ENCODE measurements at regions not wholly inside any gene's neighbourhood (a gene's known extent, or its start where the extent isn't known, plus 50 kb on each side); places are given as distances from the start of the nearest gene placed in this dataset.

DNA sequence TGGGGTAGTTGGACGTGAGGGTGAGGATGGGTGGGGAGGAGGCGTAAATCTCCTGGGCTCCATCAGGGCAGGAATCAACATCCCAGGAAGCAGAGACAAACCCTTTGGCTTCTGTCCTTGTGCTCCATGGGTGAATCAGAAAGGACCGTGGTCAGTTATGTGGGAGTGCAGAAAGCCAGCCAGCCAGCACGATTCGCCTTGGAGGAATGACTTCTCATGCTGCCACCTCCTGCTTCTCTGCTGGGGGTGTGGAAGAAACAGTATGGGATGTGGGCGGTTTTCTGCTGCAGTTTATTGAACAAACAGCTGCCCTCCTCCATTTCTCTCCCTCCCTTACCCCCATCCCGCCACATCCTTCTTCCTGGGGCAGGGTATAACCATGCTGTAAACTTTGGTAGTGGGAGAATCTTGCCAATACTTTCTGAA is 214.5 kb downstream of the SOX4 start:
- DNase-seq (ENCODE audit: insufficient read length, low spot score), result peak; percentile 39
- no peak for TF ChIP-seq POLR2A (IDR thresholded peaks at IDR 0.05; ENCODE audit: low read depth, low read length)
- peak; percentile 87 for FAIRE-seq

DNA sequence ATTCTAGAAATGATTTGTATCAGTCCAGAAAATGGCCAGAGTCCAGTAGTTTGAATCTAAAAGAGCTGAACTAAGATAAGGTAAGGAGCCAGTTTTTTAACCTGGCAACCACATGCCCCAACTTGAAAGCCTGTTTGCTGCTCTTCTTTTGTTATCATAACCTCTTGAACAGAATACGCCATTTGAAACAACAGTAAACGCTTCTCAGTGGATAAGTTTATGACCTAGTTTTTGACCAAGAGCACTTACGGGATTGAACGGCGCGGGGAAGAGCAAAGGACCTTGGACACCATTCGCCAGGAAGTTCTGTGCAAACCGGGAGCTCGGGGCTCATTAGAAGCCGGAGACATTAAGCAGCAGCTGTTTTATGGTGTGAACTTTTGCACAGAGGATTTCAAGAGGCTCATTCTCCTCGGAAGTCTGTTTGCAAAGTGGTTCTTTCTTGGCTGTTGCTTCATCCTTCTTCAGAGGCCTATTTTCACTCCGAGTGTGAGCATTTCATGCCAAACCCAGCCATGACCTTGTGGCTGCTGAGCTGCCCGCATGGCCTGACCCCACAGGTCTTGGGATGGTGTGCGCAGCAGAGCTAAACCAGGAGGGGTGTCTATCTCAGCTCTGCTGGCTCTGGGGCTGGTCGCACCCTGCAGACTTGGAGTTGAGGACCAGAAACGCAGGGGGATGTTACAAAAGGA is 215.1 kb downstream of the SOX4 start:
- DNase-seq (ENCODE audit: insufficient read length, low spot score), result no peak
- no peak for FAIRE-seq
- no peak for TF ChIP-seq POLR2A (IDR thresholded peaks at IDR 0.05; ENCODE audit: low read depth, low read length)

DNA sequence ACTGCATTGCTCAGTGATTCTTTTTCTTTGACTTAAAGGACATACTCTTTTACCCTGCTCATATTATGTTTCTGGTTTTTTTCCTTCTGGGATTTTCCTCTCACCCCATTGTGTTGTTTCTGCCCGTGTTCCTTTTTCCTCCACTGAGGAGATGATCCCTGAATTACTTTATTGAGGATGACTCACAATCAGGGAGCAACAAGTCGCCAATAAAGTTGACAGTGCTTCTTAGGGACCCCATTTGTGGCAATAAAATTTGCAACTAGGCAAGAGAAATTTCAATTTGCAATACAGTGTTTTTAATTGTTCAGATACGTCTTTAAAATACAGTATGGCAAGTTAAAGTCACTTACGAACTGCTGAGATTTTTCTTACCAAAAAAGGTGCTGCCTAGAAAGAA is 217.9 kb downstream of the SOX4 start:
- FAIRE-seq, result no peak
- DNase-seq (ENCODE audit: insufficient read length, low spot score), result no peak
- TF ChIP-seq POLR2A (IDR thresholded peaks at IDR 0.05; ENCODE audit: low read depth, low read length), result no peak

DNA sequence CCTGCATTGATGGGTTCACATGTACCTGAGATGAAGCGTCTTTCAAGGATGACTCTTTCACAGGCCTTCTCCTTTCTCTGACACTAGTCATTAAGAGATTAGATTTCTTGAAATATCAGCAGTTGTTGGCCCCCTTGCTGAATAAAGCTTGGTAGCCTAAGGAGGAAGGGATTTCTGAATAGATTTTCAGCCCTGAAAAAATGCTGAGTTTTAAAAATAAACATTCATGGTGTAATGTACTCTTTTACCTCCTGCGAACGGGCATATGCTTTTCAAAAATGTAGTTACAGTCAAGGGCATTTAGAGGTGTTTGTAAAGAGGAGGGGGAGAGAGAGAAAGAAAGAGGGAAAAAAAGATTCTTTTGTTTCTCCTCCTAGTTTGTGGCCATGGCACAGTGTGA is 222.7 kb downstream of the SOX4 start:
- FAIRE-seq, result no peak
- no peak for DNase-seq (ENCODE audit: insufficient read length, low spot score)
- TF ChIP-seq POLR2A (IDR thresholded peaks at IDR 0.05; ENCODE audit: low read depth, low read length), result no peak

DNA sequence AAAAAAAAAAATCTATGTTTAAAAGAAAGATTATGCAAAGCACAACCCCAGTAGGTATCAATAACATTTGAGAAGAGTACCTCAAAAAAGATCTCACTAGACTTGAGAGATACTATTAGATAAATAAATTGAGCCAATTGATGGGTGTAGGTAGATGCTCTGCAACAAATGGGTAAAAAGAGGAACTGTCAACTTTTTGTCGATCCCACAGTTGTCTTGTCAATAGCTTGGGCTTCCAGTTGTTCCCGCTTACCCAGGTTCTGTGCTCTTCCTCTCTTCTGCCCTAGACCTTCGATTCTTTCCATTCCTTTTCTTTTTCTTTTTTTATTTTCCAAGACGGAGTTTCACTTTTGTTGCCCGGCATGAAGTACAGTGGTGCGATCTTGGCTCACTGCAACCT is 226.9 kb downstream of the SOX4 start:
- DNase-seq (ENCODE audit: insufficient read length, low spot score), result no peak
- FAIRE-seq, result no peak
- TF ChIP-seq POLR2A (IDR thresholded peaks at IDR 0.05; ENCODE audit: low read depth, low read length), result no peak

DNA sequence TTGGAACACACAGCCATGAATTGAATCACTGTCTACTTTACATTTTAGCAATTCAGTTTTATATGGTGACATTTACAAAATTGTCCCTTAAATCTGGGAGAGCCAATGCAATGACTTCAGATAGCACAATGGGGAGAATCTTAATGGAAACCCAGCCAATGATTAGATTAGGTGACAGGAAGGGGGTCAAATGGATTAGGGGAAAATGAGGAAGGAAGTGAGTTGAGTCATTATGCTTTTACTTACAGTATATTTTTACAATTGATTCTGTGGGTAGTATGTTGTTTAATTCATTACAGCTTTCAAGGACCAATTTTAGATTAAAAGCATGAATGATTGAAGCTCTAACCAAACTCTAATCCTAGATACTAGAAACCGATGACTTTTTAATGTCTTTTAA is 229.8 kb downstream of the SOX4 start:
- no peak for DNase-seq (ENCODE audit: insufficient read length, low spot score)
- no peak for FAIRE-seq
- no peak for TF ChIP-seq POLR2A (IDR thresholded peaks at IDR 0.05; ENCODE audit: low read depth, low read length)

DNA sequence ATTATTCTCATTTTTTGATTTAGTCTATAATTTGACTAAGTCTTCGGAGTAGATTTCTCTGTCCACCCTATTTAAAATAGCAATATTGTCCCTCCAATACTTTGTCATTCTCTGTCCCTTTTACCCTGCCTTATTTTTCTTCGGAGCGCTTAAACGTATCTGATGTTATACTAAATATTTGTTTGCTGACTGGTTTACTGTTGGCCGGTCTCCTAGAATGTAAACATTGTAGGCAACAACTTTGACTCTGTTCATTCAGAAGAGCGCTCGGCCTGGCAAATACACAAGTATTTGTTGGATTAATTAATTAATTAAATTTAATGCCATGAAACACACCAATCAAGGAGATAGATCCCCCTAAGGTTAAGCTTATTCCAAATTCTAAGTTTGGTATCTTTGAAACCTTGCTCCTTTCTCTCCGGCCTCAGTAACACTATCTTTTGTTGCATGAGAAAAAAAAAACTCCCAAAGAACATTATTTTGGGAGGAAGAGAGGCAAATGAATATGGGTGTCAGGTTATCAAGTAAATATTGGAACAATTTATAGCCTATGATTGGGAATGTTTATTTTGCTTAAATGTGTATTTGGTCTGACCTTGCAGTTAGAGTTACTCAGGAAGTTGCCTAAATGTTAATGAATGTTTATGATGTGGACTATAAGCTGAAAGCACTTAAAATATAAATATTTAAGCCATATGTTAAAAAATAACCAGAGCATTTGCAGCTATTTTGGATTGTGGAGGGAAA is 231.1 kb downstream of the SOX4 start:
- DNase-seq (ENCODE audit: insufficient read length, low spot score), result no peak
- peak; percentile 15 for FAIRE-seq
- no peak for TF ChIP-seq POLR2A (IDR thresholded peaks at IDR 0.05; ENCODE audit: low read depth, low read length)

DNA sequence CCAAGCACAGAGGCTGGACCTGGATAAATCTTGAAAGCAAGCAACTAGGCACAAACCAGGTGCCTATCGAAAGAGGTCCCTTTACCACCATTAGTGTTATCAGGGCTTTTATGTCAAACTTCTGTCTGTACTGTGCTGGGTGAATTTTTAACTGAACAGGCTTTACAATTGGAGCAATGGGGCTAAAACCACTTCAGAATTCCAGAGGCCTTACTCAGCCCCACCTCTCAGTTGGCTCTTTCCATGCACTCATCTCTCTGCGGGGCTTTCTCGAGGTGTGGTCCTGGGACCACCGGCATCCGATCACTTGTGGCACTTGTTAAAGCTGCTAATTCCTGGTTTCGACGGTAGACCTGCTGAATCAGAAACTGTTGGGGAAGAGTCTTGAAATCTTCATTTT is 232.5 kb downstream of the SOX4 start:
- no peak for TF ChIP-seq POLR2A (IDR thresholded peaks at IDR 0.05; ENCODE audit: low read depth, low read length)
- no peak for FAIRE-seq

DNA sequence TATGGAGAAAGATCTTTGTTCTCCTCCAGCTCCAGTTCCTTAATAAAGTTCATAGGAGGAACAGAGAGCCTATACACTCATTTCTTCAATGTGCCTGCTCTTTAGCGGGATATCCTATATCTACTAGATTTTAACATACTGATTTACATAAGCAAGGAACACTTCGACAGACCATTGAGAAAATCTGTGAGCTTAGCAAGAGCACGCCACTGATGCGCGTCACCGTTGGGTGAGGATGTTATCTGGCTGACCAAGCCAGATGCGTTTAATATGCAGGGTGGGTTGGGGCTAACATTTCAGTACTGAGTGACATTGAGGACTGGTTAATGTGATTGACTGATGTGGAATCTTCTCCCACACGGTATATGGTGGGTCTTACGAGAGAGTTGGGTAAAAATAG is 233.4 kb downstream of the SOX4 start:
- DNase-seq (ENCODE audit: insufficient read length, low spot score) (no peak), FAIRE-seq (no peak)
- no peak for TF ChIP-seq POLR2A (IDR thresholded peaks at IDR 0.05; ENCODE audit: low read depth, low read length)

More for the DNA sequence above, 232.5 kb downstream of the SOX4 start:
- DNase-seq (ENCODE audit: insufficient read length, low spot score), result peak; percentile 19

DNA sequence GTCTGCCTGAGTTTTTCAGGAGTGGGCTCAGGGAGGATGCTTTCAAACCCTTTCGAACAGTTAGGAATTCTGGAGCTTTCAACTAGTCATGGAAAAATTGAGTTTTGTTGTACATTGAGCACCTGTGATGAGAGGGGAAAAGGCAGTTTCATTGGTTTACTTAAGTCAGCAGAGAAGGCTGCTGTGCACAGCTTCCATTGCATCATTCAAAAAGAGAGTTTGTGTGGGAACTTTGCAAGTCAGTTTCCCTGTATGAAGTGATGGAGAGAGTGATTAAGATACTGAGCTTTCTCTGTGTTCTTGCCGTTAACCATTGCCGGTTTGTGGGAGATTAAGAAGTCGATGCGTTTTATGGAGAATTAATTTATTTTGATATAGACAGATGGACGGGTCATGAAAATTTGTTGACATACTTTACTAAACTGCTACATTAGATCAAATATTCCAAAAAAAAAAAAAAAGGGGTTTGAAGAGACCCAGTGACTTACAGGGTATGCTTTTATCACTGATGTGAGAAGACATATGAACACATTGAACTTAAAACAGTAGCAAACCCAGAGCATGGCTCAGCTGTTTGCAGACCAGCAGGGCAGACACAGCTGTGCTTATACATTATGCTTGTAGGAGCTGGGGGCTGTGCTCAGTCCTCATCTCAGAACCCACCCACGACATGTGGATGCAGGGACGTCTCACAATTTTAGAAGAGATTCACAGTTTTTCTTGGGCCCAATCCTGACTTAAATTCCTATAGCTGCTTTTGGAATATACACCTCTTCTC is 234.1 kb downstream of the SOX4 start:
- FAIRE-seq, result no peak
- no peak for DNase-seq (ENCODE audit: insufficient read length, low spot score)

DNA sequence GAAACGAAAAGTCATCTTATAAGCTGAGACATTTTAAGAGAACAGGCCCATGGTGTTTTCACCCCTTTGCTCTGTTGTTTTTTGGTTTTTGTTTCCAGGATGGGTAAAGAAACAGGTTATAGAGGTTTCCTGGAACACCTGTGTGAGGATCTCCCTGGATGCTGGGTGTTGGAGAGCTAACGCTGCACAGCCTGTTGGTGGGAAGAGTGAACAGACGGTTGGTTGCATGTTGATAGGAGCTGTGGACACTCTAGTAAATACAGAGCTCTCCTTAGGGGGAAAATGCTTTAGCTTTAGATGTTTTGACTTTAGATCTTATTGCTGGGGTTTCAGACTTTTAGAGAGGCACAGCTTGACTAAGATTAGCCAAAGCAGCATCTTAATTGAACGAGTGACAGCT is 235.2 kb downstream of the SOX4 start:
- FAIRE-seq (no peak), DNase-seq (ENCODE audit: insufficient read length, low spot score) (no peak)
- TF ChIP-seq POLR2A (IDR thresholded peaks at IDR 0.05; ENCODE audit: low read depth, low read length), result no peak

More for the DNA sequence above, 234.1 kb downstream of the SOX4 start:
- TF ChIP-seq POLR2A (IDR thresholded peaks at IDR 0.05; ENCODE audit: low read depth, low read length), result no peak

DNA sequence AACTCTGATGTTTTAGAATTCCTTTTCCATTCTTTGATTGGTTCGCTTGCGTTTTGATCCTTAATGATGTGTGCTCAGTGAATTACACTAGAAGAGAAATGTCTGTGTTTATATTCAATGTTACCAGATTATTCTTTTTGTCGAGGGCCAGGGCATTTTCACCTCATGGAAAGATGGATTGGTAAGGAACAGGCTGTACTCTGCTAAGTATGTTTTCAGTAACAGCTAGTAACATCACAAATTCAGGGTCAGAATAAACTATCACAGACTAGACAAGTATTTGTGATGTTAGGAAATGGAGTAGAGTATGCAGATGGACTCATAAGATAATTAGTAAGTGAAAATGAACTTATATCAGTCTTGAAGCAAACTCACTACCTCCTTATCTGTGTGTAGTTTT is 235.6 kb downstream of the SOX4 start:
- TF ChIP-seq POLR2A (IDR thresholded peaks at IDR 0.05; ENCODE audit: low read depth, low read length), result no peak
- FAIRE-seq, result no peak
- DNase-seq (ENCODE audit: insufficient read length, low spot score), result no peak

DNA sequence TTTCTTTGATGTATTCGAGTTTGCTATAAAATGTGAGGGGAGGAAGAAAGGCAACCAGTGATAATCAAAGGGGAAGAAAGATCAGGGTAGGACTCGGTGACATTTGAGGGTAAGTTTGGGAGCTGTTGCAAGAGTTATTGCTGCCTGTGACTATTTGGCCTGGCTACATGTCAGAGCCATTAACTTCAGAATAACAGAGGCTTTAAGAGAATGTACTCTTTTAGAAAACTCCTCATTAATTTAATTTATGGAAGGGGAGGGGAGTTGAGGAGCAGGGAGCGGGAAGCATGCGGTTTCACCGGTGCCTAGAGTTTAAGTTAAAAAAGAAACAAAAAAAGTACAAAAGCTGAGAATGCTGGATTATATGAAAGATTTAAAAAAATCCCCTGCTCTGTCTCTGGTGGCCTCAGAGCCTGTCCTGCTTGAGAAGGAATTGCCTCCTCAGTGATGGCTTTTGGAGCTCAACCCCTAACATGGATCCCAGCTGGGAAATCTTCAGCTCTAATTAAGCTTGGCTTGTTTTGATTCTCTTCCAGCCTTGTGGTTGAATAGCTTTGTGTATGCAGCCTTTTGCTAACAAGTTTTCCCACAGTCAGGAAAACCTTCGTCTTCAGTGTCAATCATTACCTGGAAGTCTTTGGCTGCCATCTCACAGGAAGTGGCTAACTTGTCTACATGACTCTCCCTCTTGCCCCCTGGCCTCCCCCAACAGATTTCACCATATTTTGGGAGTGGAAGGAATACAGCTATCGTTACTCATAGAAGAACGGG is 238.2 kb downstream of the SOX4 start:
- FAIRE-seq (no peak), DNase-seq (ENCODE audit: insufficient read length, low spot score) (no peak)
- TF ChIP-seq POLR2A (IDR thresholded peaks at IDR 0.05; ENCODE audit: low read depth, low read length), result no peak

DNA sequence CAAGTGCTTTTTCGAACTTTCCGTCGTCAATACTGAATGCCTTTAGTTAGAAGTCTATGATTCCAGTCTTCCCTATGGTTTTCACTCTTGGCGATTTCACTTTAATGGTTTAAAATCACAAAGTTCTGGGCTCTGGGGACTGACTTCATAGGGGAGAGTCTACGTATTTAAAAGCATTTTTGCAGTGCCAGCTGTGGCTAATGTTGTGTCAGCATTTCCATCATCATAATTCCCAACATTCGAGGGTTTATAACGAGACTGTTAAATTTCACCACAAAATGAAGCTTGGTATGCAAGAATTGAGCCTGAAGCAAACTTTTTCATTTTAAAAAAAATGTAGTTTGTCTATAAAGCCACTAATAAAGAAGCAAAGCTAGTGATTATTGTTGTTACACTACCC is 242.7 kb downstream of the SOX4 start:
- DNase-seq (ENCODE audit: insufficient read length, low spot score) (no peak), FAIRE-seq (no peak)
- TF ChIP-seq POLR2A (IDR thresholded peaks at IDR 0.05; ENCODE audit: low read depth, low read length), result no peak
